ENCODE measurements at regions not wholly inside any gene's neighbourhood (a gene's known extent, or its start where the extent isn't known, plus 50 kb on each side); places are given as distances from the start of the nearest gene placed in this dataset.
"Not testable (repeated sequence)": the region's sequence is repeated elsewhere in the genome, so short reads cannot be mapped to it uniquely, and the experiment has no call there.

GRCh38 chr17:14525551-14526455 lies 224.9 kb downstream of the HS3ST3B1 start:
- H3K27me3 ChIP-seq (ENCODE audit: control insufficient read depth, insufficient read depth, low read length), result no peaks in the 10 kb centered on the region
- peak overlapping the region; percentile 73 for H3K27ac ChIP-seq (ENCODE audit: low read depth, low read length)
- H3K4me1 ChIP-seq (ENCODE audit: control insufficient read depth, insufficient read depth, low read length), result peaks cover 42% of the 10 kb centered on the region
- H3K36me3 ChIP-seq (ENCODE audit: control insufficient read depth, insufficient read depth, low read length), result no peaks in the 10 kb centered on the region
- peak overlapping the region; percentile 27 for H3K9ac ChIP-seq (ENCODE audit: low read length)
- no peaks in the 10 kb centered on the region for H3K9me3 ChIP-seq (ENCODE audit: control insufficient read depth, insufficient read depth, low read depth, low read length)
- peak overlapping the region; percentile 36 for H3K4me3 ChIP-seq (ENCODE audit: low read depth, low read length)

- no peaks in the 10 kb centered on the region for H3K9me3 ChIP-seq (ENCODE audit: control insufficient read depth, insufficient read depth, low read depth, low read length)
- no peak overlapping the region for H3K4me3 ChIP-seq (ENCODE audit: low read depth, low read length)
- no peak overlapping the region for H3K9ac ChIP-seq (ENCODE audit: low read length)
- no peaks in the 10 kb centered on the region for H3K36me3 ChIP-seq (ENCODE audit: control insufficient read depth, insufficient read depth, low read length)
- H3K27me3 ChIP-seq (ENCODE audit: control insufficient read depth, insufficient read depth, low read length), result no peaks in the 10 kb centered on the region
- H3K27ac ChIP-seq (ENCODE audit: low read depth, low read length), result peak overlapping the region; percentile 39; the same call in 1 of the 2 replicates
- H3K4me1 ChIP-seq (ENCODE audit: control insufficient read depth, insufficient read depth, low read length), result peaks cover 38% of the 10 kb centered on the region
These were observed 222.0 kb downstream of the HS3ST3B1 start for GRCh38 chr17:14522795-14523387.

- H3K4me3 ChIP-seq (ENCODE audit: low read depth, low read length); H3K27me3 ChIP-seq (ENCODE audit: control insufficient read depth, insufficient read depth, low read length); H3K36me3 ChIP-seq (ENCODE audit: control insufficient read depth, insufficient read depth, low read length); H3K9ac ChIP-seq (ENCODE audit: low read length); H3K9me3 ChIP-seq (ENCODE audit: control insufficient read depth, insufficient read depth, low read depth, low read length); H3K27ac ChIP-seq (ENCODE audit: low read depth, low read length): not testable (repeated sequence)
- peaks cover 34% of the 10 kb centered on the region for H3K4me1 ChIP-seq (ENCODE audit: control insufficient read depth, insufficient read depth, low read length)
These were observed 218.0 kb downstream of the HS3ST3B1 start for GRCh38 chr17:14518919-14519318.

- no peaks in the 10 kb centered on the region for H3K36me3 ChIP-seq (ENCODE audit: control insufficient read depth, insufficient read depth, low read length)
- H3K4me3 ChIP-seq (ENCODE audit: low read depth, low read length), result no peak overlapping the region
- no peak overlapping the region for H3K9ac ChIP-seq (ENCODE audit: low read length)
- H3K27me3 ChIP-seq (ENCODE audit: control insufficient read depth, insufficient read depth, low read length), result no peaks in the 10 kb centered on the region
- peaks cover 28% of the 10 kb centered on the region for H3K4me1 ChIP-seq (ENCODE audit: control insufficient read depth, insufficient read depth, low read length)
- H3K27ac ChIP-seq (ENCODE audit: low read depth, low read length), result no peak overlapping the region
- H3K9me3 ChIP-seq (ENCODE audit: control insufficient read depth, insufficient read depth, low read depth, low read length), result no peaks in the 10 kb centered on the region
These were observed 214.1 kb downstream of the HS3ST3B1 start for GRCh38 chr17:14514973-14515372.

- no peaks in the 10 kb centered on the region for H3K27me3 ChIP-seq (ENCODE audit: control insufficient read depth, insufficient read depth, low read length)
- H3K27ac ChIP-seq (ENCODE audit: low read depth, low read length), result no peak overlapping the region
- peaks cover 28% of the 10 kb centered on the region for H3K4me1 ChIP-seq (ENCODE audit: control insufficient read depth, insufficient read depth, low read length)
- H3K9me3 ChIP-seq (ENCODE audit: control insufficient read depth, insufficient read depth, low read depth, low read length), result no peaks in the 10 kb centered on the region
- no peak overlapping the region for H3K9ac ChIP-seq (ENCODE audit: low read length)
- H3K4me3 ChIP-seq (ENCODE audit: low read depth, low read length), result no peak overlapping the region
- no peaks in the 10 kb centered on the region for H3K36me3 ChIP-seq (ENCODE audit: control insufficient read depth, insufficient read depth, low read length)
These were observed 213.0 kb downstream of the HS3ST3B1 start for GRCh38 chr17:14513835-14514234.

DNA sequence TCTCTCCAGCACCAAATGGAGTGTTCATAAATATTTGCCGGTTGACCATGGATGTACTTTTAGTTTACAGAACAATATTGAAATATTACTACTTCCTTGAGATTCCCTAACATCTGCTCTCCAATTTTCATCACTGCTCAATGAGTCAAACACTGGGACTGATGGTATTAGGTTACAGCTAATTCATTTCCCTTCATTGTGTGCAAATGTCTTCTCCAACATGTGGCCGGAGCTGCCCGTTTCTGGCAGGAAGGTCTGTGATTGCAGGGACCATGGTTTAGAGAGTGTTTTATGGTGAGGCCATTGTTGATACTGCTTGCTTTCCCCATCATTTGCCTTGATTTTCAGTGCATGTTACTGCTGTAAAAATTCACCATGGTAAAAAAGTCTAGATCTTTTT lies 209.3 kb downstream of the HS3ST3B1 start:
- Histone ChIP-seq H3K4me3 (ENCODE audit: low read depth, low read length) (no peak overlapping the region), H3K4me1 (ENCODE audit: control insufficient read depth, insufficient read depth, low read length) (peaks cover 19% of the 10 kb centered on the region), H3K27me3 (ENCODE audit: control insufficient read depth, insufficient read depth, low read length) (no peaks in the 10 kb centered on the region), H3K27ac (ENCODE audit: low read depth, low read length) (no peak overlapping the region), H3K36me3 (ENCODE audit: control insufficient read depth, insufficient read depth, low read length) (no peaks in the 10 kb centered on the region), H3K9ac (ENCODE audit: low read length) (no peak overlapping the region), H3K9me3 (ENCODE audit: control insufficient read depth, insufficient read depth, low read depth, low read length) (no peaks in the 10 kb centered on the region)

DNA sequence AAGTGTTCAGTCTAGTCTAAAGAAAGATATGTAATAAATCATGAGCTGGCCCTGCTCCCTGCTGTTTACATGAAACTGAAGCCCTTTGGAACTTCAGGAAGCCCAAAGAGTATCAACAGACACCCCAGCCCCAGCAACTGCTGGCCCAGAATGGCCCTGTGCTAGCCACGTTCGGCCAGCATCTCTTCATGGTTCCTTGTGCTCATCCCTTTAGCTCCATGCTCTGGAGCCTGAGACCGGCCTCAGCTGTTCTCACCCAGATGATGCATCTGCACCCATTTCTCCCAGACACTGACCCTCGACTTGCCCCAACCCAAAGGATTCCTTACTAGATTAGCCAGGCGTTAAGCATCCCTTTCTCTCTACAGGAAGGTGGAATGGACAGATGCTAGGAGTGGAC lies 207.3 kb downstream of the HS3ST3B1 start:
- no peak overlapping the region for H3K4me3 ChIP-seq (ENCODE audit: low read depth, low read length)
- H3K27me3 ChIP-seq (ENCODE audit: control insufficient read depth, insufficient read depth, low read length), result no peaks in the 10 kb centered on the region
- peaks cover 1% of the 10 kb centered on the region for H3K4me1 ChIP-seq (ENCODE audit: control insufficient read depth, insufficient read depth, low read length)
- H3K27ac ChIP-seq (ENCODE audit: low read depth, low read length), result no peak overlapping the region
- H3K9me3 ChIP-seq (ENCODE audit: control insufficient read depth, insufficient read depth, low read depth, low read length), result no peaks in the 10 kb centered on the region
- H3K9ac ChIP-seq (ENCODE audit: low read length), result no peak overlapping the region
- no peaks in the 10 kb centered on the region for H3K36me3 ChIP-seq (ENCODE audit: control insufficient read depth, insufficient read depth, low read length)

DNA sequence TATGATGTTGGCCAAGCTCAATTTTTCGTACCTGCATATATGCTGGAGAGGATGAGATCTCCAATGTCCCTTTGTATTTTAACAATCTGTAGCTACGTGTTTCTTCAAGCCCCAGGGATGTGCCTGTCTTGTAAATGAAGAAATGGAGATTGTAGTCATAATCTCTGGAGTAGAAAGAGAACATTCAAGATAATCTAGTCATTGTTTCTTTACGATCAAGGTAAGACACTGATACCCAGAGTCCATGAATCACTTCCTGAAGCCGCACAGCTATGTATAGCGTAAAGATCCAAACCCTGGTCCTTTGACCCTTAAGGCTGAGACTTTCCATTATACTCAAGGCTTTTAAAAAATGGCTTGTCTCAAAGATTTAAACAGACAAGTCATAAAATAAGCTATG lies 205.5 kb downstream of the HS3ST3B1 start:
- Histone ChIP-seq H3K4me3 (ENCODE audit: low read depth, low read length) (no peak overlapping the region), H3K27ac (ENCODE audit: low read depth, low read length) (no peak overlapping the region), H3K4me1 (ENCODE audit: control insufficient read depth, insufficient read depth, low read length) (no peaks in the 10 kb centered on the region), H3K9me3 (ENCODE audit: control insufficient read depth, insufficient read depth, low read depth, low read length) (no peaks in the 10 kb centered on the region), H3K27me3 (ENCODE audit: control insufficient read depth, insufficient read depth, low read length) (no peaks in the 10 kb centered on the region), H3K9ac (ENCODE audit: low read length) (no peak overlapping the region), H3K36me3 (ENCODE audit: control insufficient read depth, insufficient read depth, low read length) (no peaks in the 10 kb centered on the region)

DNA sequence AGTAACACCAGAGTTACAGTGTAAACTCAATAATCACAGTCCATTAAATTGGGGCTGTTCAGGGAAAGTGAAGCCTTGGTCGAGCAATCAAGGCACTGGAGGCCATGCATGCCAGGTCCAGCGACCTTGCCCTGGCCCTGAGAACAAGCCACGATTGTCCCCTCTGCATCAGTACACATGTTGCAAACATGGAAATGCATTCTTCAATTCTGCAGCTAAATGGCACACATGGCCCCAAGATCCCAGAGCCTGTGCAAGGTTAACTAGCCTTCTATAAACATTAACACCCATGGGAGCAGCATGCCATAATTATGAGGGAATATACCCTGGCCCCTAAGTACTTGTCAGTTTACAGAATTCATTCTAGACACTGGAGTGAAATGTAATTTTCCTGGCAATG lies 204.7 kb downstream of the HS3ST3B1 start:
- H3K9ac ChIP-seq (ENCODE audit: low read length), result no peak overlapping the region
- no peak overlapping the region for H3K27ac ChIP-seq (ENCODE audit: low read depth, low read length)
- no peaks in the 10 kb centered on the region for H3K9me3 ChIP-seq (ENCODE audit: control insufficient read depth, insufficient read depth, low read depth, low read length)
- H3K27me3 ChIP-seq (ENCODE audit: control insufficient read depth, insufficient read depth, low read length), result no peaks in the 10 kb centered on the region
- H3K4me1 ChIP-seq (ENCODE audit: control insufficient read depth, insufficient read depth, low read length), result no peaks in the 10 kb centered on the region
- no peak overlapping the region for H3K4me3 ChIP-seq (ENCODE audit: low read depth, low read length)
- no peaks in the 10 kb centered on the region for H3K36me3 ChIP-seq (ENCODE audit: control insufficient read depth, insufficient read depth, low read length)

- Histone ChIP-seq H3K9ac (ENCODE audit: low read length) (no peak overlapping the region), H3K4me1 (ENCODE audit: control insufficient read depth, insufficient read depth, low read length) (no peaks in the 10 kb centered on the region), H3K9me3 (ENCODE audit: control insufficient read depth, insufficient read depth, low read depth, low read length) (peaks cover 4% of the 10 kb centered on the region; the same call in 1 of the 2 replicates), H3K4me3 (ENCODE audit: low read depth, low read length) (no peak overlapping the region), H3K36me3 (ENCODE audit: control insufficient read depth, insufficient read depth, low read length) (no peaks in the 10 kb centered on the region), H3K27ac (ENCODE audit: low read depth, low read length) (no peak overlapping the region), H3K27me3 (ENCODE audit: control insufficient read depth, insufficient read depth, low read length) (no peaks in the 10 kb centered on the region)
These were observed 199.1 kb downstream of the HS3ST3B1 start for GRCh38 chr17:14499976-14500375.

GRCh38 chr17:14498812-14499211 lies 197.9 kb downstream of the HS3ST3B1 start:
- Histone ChIP-seq H3K36me3 (ENCODE audit: control insufficient read depth, insufficient read depth, low read length) (no peaks in the 10 kb centered on the region), H3K4me1 (ENCODE audit: control insufficient read depth, insufficient read depth, low read length) (no peaks in the 10 kb centered on the region), H3K4me3 (ENCODE audit: low read depth, low read length) (no peak overlapping the region), H3K9me3 (ENCODE audit: control insufficient read depth, insufficient read depth, low read depth, low read length) (peaks cover 4% of the 10 kb centered on the region; the same call in 1 of the 2 replicates), H3K27ac (ENCODE audit: low read depth, low read length) (no peak overlapping the region), H3K27me3 (ENCODE audit: control insufficient read depth, insufficient read depth, low read length) (no peaks in the 10 kb centered on the region), H3K9ac (ENCODE audit: low read length) (no peak overlapping the region)
